ENCODE measurements at regions not wholly inside any gene's neighbourhood (a gene's known extent, or its start where the extent isn't known, plus 50 kb on each side); places are given as distances from the start of the nearest gene placed in this dataset.

GRCh38 chr5:59999056-59999455 lies 105.5 kb upstream of the PDE4D start:
- no peak for DNase-seq (ENCODE audit: low read depth, low spot score)

GRCh38 chr5:59992206-59992605 lies 98.7 kb upstream of the PDE4D start:
- DNase-seq (ENCODE audit: low read depth, low spot score) = no peak

GRCh38 chr5:59988396-59988795 lies 94.9 kb upstream of the PDE4D start:
- DNase-seq (ENCODE audit: low read depth, low spot score) = no peak

GRCh38 chr5:59976342-59976741 lies 82.8 kb upstream of the PDE4D start:
- no peak for DNase-seq (ENCODE audit: low read depth, low spot score)

- no peak for DNase-seq (ENCODE audit: low read depth, low spot score)
These were observed 78.5 kb upstream of the PDE4D start for GRCh38 chr5:59972043-59972442.

- no peak for DNase-seq (ENCODE audit: low read depth, low spot score)
These were observed 65.8 kb upstream of the PDE4D start for GRCh38 chr5:59959330-59959729.

- DNase-seq (ENCODE audit: low read depth, low spot score) = no peak
These were observed 62.7 kb upstream of the PDE4D start for GRCh38 chr5:59956130-59956783.

GRCh38 chr5:59955241-59955640 lies 61.7 kb upstream of the PDE4D start:
- DNase-seq (ENCODE audit: low read depth, low spot score) = no peak

- no peak for DNase-seq (ENCODE audit: low read depth, low spot score)
These were observed 50.1 kb upstream of the PDE4D start for GRCh38 chr5:59943452-59944113.

Measured in pulmonary artery endothelial cell (primary cell).